GM19395 (cell line): ENCODE measurements at regions not wholly inside any gene's neighbourhood (a gene's known extent, or its start where the extent isn't known, plus 50 kb on each side); places are given as distances from the start of the nearest gene placed in this dataset.

Source experiments
- ATAC-seq: cut with Tn5 transposase; IDR thresholded peaks from one replicate; pipeline ENCODE4 v1.9.1; 2021; ENCODE audit warnings: mild to moderate bottlenecking, moderate library complexity; ENCODE audit not compliant: unreplicated experiment

GRCh38 chr9:94159069-94159939, 75.0 kb downstream of the PTPDC1 start:
- ATAC-seq = no peak

- ATAC-seq = no peak
These were observed 76.6 kb downstream of the PTPDC1 start for GRCh38 chr9:94160594-94161501.

- no peak for ATAC-seq
These were observed 77.4 kb downstream of the PTPDC1 start for GRCh38 chr9:94161673-94162072.

- ATAC-seq = no peak
These were observed 80.7 kb downstream of the PTPDC1 start for GRCh38 chr9:94164806-94165549.

- peak; percentile 88 for ATAC-seq
These were observed 81.5 kb downstream of the PTPDC1 start for GRCh38 chr9:94165592-94166235.

GRCh38 chr9:94166236-94166975, 82.1 kb downstream of the PTPDC1 start:
- peak; percentile 75 for ATAC-seq

GRCh38 chr9:94166976-94167346, 82.7 kb downstream of the PTPDC1 start:
- ATAC-seq = peak; percentile 6

- ATAC-seq = no peak
These were observed 83.2 kb downstream of the PTPDC1 start for GRCh38 chr9:94167376-94167890.

- no peak for ATAC-seq
These were observed 84.1 kb downstream of the PTPDC1 start for GRCh38 chr9:94168203-94169000.

- no peak for ATAC-seq
These were observed 85.7 kb downstream of the PTPDC1 start for GRCh38 chr9:94169968-94170367.

- no peak for ATAC-seq
These were observed 85.5 kb upstream of the ZNF169 start for GRCh38 chr9:94173632-94174031.

GRCh38 chr9:94174164-94174563, 84.9 kb upstream of the ZNF169 start:
- no peak for ATAC-seq

- ATAC-seq = no peak
These were observed 83.4 kb upstream of the ZNF169 start for GRCh38 chr9:94175669-94176068.

- no peak for ATAC-seq
These were observed 82.5 kb upstream of the ZNF169 start for GRCh38 chr9:94176608-94177007.

- peak; percentile 71 for ATAC-seq
These were observed 80.2 kb upstream of the ZNF169 start for GRCh38 chr9:94178927-94179326.

- ATAC-seq = no peak
These were observed 77.5 kb upstream of the ZNF169 start for GRCh38 chr9:94181408-94182181.

- ATAC-seq = no peak
These were observed 76.6 kb upstream of the ZNF169 start for GRCh38 chr9:94182532-94182931.
